Astrocyte (in vitro differentiated cells and primary cell): ENCODE measurements at regions not wholly inside any gene's neighbourhood (a gene's known extent, or its start where the extent isn't known, plus 50 kb on each side); places are given as distances from the start of the nearest gene placed in this dataset.

Experiments used
- CTCF ChIP-seq: IDR thresholded peaks from 2 replicates; pipeline ENCODE4 v1.5.1; 2011; ENCODE audit warnings: low read depth, mild to moderate bottlenecking, inconsistent platforms, low read length, moderate library complexity; ENCODE audit not compliant: insufficient read depth
- EZH2 ChIP-seq: IDR thresholded peaks from 2 replicates; pipeline ENCODE4 v1.6.1; 2012; ENCODE audit warnings: mild to moderate bottlenecking, low read length, inconsistent platforms; ENCODE audit not compliant: insufficient read depth

GRCh38 chr2:84301717-84302116, 157.4 kb downstream of the SUCLG1 start:
- no peak for TF ChIP-seq CTCF
- no peak for TF ChIP-seq EZH2
